ENCODE measurements at regions not wholly inside any gene's neighbourhood (a gene's known extent, or its start where the extent isn't known, plus 50 kb on each side); places are given as distances from the start of the nearest gene placed in this dataset.

DNA sequence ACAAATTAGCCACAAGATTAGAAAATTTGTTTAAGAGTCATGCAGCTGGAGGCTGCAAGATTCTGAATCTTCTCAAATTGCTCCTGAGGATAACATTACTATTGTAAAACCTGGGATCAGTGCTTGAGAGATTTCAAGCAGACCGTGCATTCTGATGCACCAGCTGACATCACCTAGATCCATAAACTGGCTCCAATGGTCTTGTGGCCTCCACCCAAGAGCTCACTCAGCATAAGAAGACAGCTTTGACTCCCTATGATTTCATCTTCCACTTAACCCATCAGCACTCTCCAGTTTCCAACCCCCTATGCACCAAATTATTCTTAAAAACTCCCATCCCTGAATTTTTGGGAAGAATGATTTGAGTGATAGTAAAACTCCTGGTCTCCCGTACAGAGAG lies 1007.9 kb upstream of the TENM4 start:
- TF ChIP-seq, protein P1, sequence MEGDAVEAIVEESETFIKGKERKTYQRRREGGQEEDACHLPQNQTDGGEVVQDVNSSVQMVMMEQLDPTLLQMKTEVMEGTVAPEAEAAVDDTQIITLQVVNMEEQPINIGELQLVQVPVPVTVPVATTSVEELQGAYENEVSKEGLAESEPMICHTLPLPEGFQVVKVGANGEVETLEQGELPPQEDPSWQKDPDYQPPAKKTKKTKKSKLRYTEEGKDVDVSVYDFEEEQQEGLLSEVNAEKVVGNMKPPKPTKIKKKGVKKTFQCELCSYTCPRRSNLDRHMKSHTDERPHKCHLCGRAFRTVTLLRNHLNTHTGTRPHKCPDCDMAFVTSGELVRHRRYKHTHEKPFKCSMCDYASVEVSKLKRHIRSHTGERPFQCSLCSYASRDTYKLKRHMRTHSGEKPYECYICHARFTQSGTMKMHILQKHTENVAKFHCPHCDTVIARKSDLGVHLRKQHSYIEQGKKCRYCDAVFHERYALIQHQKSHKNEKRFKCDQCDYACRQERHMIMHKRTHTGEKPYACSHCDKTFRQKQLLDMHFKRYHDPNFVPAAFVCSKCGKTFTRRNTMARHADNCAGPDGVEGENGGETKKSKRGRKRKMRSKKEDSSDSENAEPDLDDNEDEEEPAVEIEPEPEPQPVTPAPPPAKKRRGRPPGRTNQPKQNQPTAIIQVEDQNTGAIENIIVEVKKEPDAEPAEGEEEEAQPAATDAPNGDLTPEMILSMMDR (IDR thresholded peaks at IDR 0.05; ENCODE audit: control extremely low read depth in 1 of 3, insufficient read depth in 1 of 3, low read depth in 1 of 3, low read length in 3 of 3) = no peak
- TF ChIP-seq POLR2A (IDR thresholded peaks at IDR 0.05; ENCODE audit: control extremely low read depth in 1 of 2, low read depth in 2 of 2, low read length in 2 of 2) (no peak), JUND (IDR thresholded peaks at IDR 0.05; ENCODE audit: low read length) (no peak), RAD21 (IDR thresholded peaks at IDR 0.05 in 1 of 2, conservative IDR thresholded peaks at IDR 0.05 in 1 of 2; ENCODE audit: low read depth in 2 of 2, low read length in 2 of 2) (no peak), TCF12 (IDR thresholded peaks at IDR 0.05; ENCODE audit: low read depth, low read length) (no peak), ASH2L (IDR thresholded peaks at IDR 0.05; ENCODE audit: low read length) (no peak), JUN (IDR thresholded peaks at IDR 0.05; ENCODE audit: low read depth, low read length) (no peak), CTBP2 (IDR thresholded peaks at IDR 0.05; ENCODE audit: borderline replicate concordance, insufficient read depth, insufficient read length, low read length) (no peak), YY1 (IDR thresholded peaks at IDR 0.05; ENCODE audit: low read depth, low read length) (no peak), SIN3A (conservative IDR thresholded peaks at IDR 0.05 in 1 of 2, IDR thresholded peaks at IDR 0.05 in 1 of 2; ENCODE audit: low read depth in 1 of 2, low read length in 2 of 2) (no peak), CBX5 (IDR thresholded peaks at IDR 0.05; ENCODE audit: low read depth, low read length) (no peak), CREB1 (IDR thresholded peaks at IDR 0.05) (no peak)

All from H1 (cell line).